ENCODE measurements at regions not wholly inside any gene's neighbourhood (a gene's known extent, or its start where the extent isn't known, plus 50 kb on each side); places are given as distances from the start of the nearest gene placed in this dataset.
"Not testable (repeated sequence)": the region's sequence is repeated elsewhere in the genome, so short reads cannot be mapped to it uniquely, and the experiment has no call there.

- H3K9me3 ChIP-seq (ENCODE audit: low read length); DNase-seq; H3K27ac Mint-ChIP-seq; H3K36me3 Mint-ChIP-seq; H3K36me3 ChIP-seq (ENCODE audit: insufficient read depth, low read length); POLR2A ChIA-PET; H3K4me3 Mint-ChIP-seq; H3K27me3 ChIP-seq (ENCODE audit: insufficient read depth, low read length, poor library complexity, severe bottlenecking); H3K27me3 Mint-ChIP-seq; H3K4me3 ChIP-seq (ENCODE audit: low read length); H3K4me1 ChIP-seq (ENCODE audit: insufficient read depth, low read length); H3K4me1 Mint-ChIP-seq; H3K27ac ChIP-seq (ENCODE audit: low read depth, low read length); CTCF ChIA-PET: not testable (repeated sequence)
- H3K9me3 Mint-ChIP-seq: peaks cover 6 to 21% (median 11%) of the 10 kb centered on the region in 5 donors
These were observed 72.7 kb upstream of the EPHA3 start for GRCh38 chr3:89034723-89035122.

- Histone ChIP-seq H3K27me3 (ENCODE audit: insufficient read depth, low read length, poor library complexity, severe bottlenecking) (no peaks in the 10 kb centered on the region), H3K27ac (ENCODE audit: low read depth, low read length) (no peak overlapping the region), H3K36me3 (ENCODE audit: insufficient read depth, low read length) (no peaks in the 10 kb centered on the region), H3K9me3 (ENCODE audit: low read length) (no peaks in the 10 kb centered on the region), H3K4me3 (ENCODE audit: low read length) (no peak overlapping the region), H3K4me1 (ENCODE audit: insufficient read depth, low read length) (no peaks in the 10 kb centered on the region)
- no peak overlapping the region for H3K27ac Mint-ChIP-seq
- no peaks in the 10 kb centered on the region for H3K27me3 Mint-ChIP-seq
- no peak for DNase-seq
- no peak overlapping the region for H3K4me3 Mint-ChIP-seq
- H3K4me1 Mint-ChIP-seq: no peaks in the 10 kb centered on the region
- CTCF ChIA-PET: no interaction called here
- H3K36me3 Mint-ChIP-seq: no peaks in the 10 kb centered on the region
- POLR2A ChIA-PET: no interaction called here
- H3K9me3 Mint-ChIP-seq: peaks cover 4 to 22% (median 20%) of the 10 kb centered on the region in 5 donors
These were observed 68.6 kb upstream of the EPHA3 start for GRCh38 chr3:89038869-89039268.

- no peaks in the 10 kb centered on the region for H3K4me1 ChIP-seq (ENCODE audit: insufficient read depth, low read length)
- no peaks in the 10 kb centered on the region for H3K27me3 ChIP-seq (ENCODE audit: insufficient read depth, low read length, poor library complexity, severe bottlenecking)
- H3K27ac Mint-ChIP-seq: no peak overlapping the region
- no peak overlapping the region for H3K4me3 ChIP-seq (ENCODE audit: low read length)
- no peak for DNase-seq
- H3K36me3 ChIP-seq (ENCODE audit: insufficient read depth, low read length): no peaks in the 10 kb centered on the region
- no peak overlapping the region for H3K27ac ChIP-seq (ENCODE audit: low read depth, low read length)
- H3K4me3 Mint-ChIP-seq: no peak overlapping the region
- H3K9me3 Mint-ChIP-seq: peaks cover 5 to 33% (median 14%) of the 10 kb centered on the region in 5 donors
- no peaks in the 10 kb centered on the region for H3K4me1 Mint-ChIP-seq
- ChIA-PET POLR2A (no interaction called here), CTCF (no interaction called here)
- H3K36me3 Mint-ChIP-seq: no peaks in the 10 kb centered on the region
- no peaks in the 10 kb centered on the region for H3K9me3 ChIP-seq (ENCODE audit: low read length)
- H3K27me3 Mint-ChIP-seq: no peaks in the 10 kb centered on the region
These were observed 65.1 kb upstream of the EPHA3 start for GRCh38 chr3:89042236-89042835.

- Histone ChIP-seq H3K36me3 (ENCODE audit: insufficient read depth, low read length) (no peaks in the 10 kb centered on the region), H3K9me3 (ENCODE audit: low read length) (no peaks in the 10 kb centered on the region), H3K27me3 (ENCODE audit: insufficient read depth, low read length, poor library complexity, severe bottlenecking) (no peaks in the 10 kb centered on the region), H3K4me1 (ENCODE audit: insufficient read depth, low read length) (no peaks in the 10 kb centered on the region), H3K27ac (ENCODE audit: low read depth, low read length) (no peak overlapping the region), H3K4me3 (ENCODE audit: low read length) (no peak overlapping the region)
- Mint-ChIP-seq H3K27ac (no peak overlapping the region), H3K9me3 (peaks cover 3 to 30% (median 14%) of the 10 kb centered on the region in 5 donors), H3K4me3 (no peak overlapping the region), H3K36me3 (no peaks in the 10 kb centered on the region), H3K27me3 (no peaks in the 10 kb centered on the region), H3K4me1 (no peaks in the 10 kb centered on the region)
- CTCF ChIA-PET: no interaction called here
- POLR2A ChIA-PET: no interaction called here
- no peak for DNase-seq
These were observed 64.0 kb upstream of the EPHA3 start for GRCh38 chr3:89043406-89043932.

- peaks cover 3 to 32% (median 19%) of the 10 kb centered on the region in 5 donors for H3K9me3 Mint-ChIP-seq
- Histone ChIP-seq H3K4me3 (ENCODE audit: low read length) (no peak overlapping the region), H3K27ac (ENCODE audit: low read depth, low read length) (no peak overlapping the region), H3K27me3 (ENCODE audit: insufficient read depth, low read length, poor library complexity, severe bottlenecking) (no peaks in the 10 kb centered on the region), H3K9me3 (ENCODE audit: low read length) (no peaks in the 10 kb centered on the region), H3K4me1 (ENCODE audit: insufficient read depth, low read length) (no peaks in the 10 kb centered on the region), H3K36me3 (ENCODE audit: insufficient read depth, low read length) (no peaks in the 10 kb centered on the region)
- H3K27me3 Mint-ChIP-seq: no peaks in the 10 kb centered on the region
- DNase-seq: no peak
- no peak overlapping the region for H3K27ac Mint-ChIP-seq
- H3K36me3 Mint-ChIP-seq: no peaks in the 10 kb centered on the region
- no peak overlapping the region for H3K4me3 Mint-ChIP-seq
- ChIA-PET CTCF (no interaction called here), POLR2A (no interaction called here)
- H3K4me1 Mint-ChIP-seq: no peaks in the 10 kb centered on the region
These were observed 60.8 kb upstream of the EPHA3 start for GRCh38 chr3:89046661-89047060.

- no peaks in the 10 kb centered on the region for H3K4me1 ChIP-seq (ENCODE audit: insufficient read depth, low read length)
- H3K9me3 ChIP-seq (ENCODE audit: low read length): no peaks in the 10 kb centered on the region
- Mint-ChIP-seq H3K4me3 (no peak overlapping the region), H3K36me3 (no peaks in the 10 kb centered on the region), H3K9me3 (peaks cover 3 to 32% (median 21%) of the 10 kb centered on the region in 5 donors), H3K27ac (no peak overlapping the region), H3K4me1 (no peaks in the 10 kb centered on the region), H3K27me3 (no peaks in the 10 kb centered on the region)
- H3K27ac ChIP-seq (ENCODE audit: low read depth, low read length): no peak overlapping the region
- no peaks in the 10 kb centered on the region for H3K36me3 ChIP-seq (ENCODE audit: insufficient read depth, low read length)
- no peak overlapping the region for H3K4me3 ChIP-seq (ENCODE audit: low read length)
- ChIA-PET CTCF (interaction anchor here (0.6 kb wide), 1 partner anchor 10 kb away, joined by 3 read pairs; no protein-coding TSS in a partner anchor), POLR2A (no interaction called here)
- DNase-seq: no peak
- H3K27me3 ChIP-seq (ENCODE audit: insufficient read depth, low read length, poor library complexity, severe bottlenecking): no peaks in the 10 kb centered on the region
These were observed 58.3 kb upstream of the EPHA3 start for GRCh38 chr3:89049119-89049518.

GRCh38 chr3:89052386-89052785, 55.0 kb upstream of the EPHA3 start:
- no peaks in the 10 kb centered on the region for H3K27me3 Mint-ChIP-seq
- DNase-seq: no peak
- no peaks in the 10 kb centered on the region for H3K36me3 ChIP-seq (ENCODE audit: insufficient read depth, low read length)
- no peaks in the 10 kb centered on the region for H3K36me3 Mint-ChIP-seq
- H3K9me3 ChIP-seq (ENCODE audit: low read length): no peaks in the 10 kb centered on the region
- no peak overlapping the region for H3K27ac Mint-ChIP-seq
- H3K4me3 ChIP-seq (ENCODE audit: low read length): no peak overlapping the region
- ChIA-PET POLR2A (no interaction called here), CTCF (no interaction called here)
- no peak overlapping the region for H3K27ac ChIP-seq (ENCODE audit: low read depth, low read length)
- H3K9me3 Mint-ChIP-seq: peaks cover 3 to 21% (median 12%) of the 10 kb centered on the region in 5 donors
- H3K4me3 Mint-ChIP-seq: no peak overlapping the region
- H3K4me1 ChIP-seq (ENCODE audit: insufficient read depth, low read length): no peaks in the 10 kb centered on the region
- no peaks in the 10 kb centered on the region for H3K4me1 Mint-ChIP-seq
- no peaks in the 10 kb centered on the region for H3K27me3 ChIP-seq (ENCODE audit: insufficient read depth, low read length, poor library complexity, severe bottlenecking)

GRCh38 chr3:89057398-89057797, 50.0 kb upstream of the EPHA3 start:
- H3K4me1 ChIP-seq (ENCODE audit: insufficient read depth, low read length): no peaks in the 10 kb centered on the region
- no peak overlapping the region for H3K4me3 ChIP-seq (ENCODE audit: low read length)
- no peak overlapping the region for H3K27ac Mint-ChIP-seq
- H3K27ac ChIP-seq (ENCODE audit: low read depth, low read length): no peak overlapping the region
- no peaks in the 10 kb centered on the region for H3K27me3 Mint-ChIP-seq
- DNase-seq: no peak
- no peaks in the 10 kb centered on the region for H3K36me3 Mint-ChIP-seq
- ChIA-PET POLR2A (no interaction called here), CTCF (no interaction called here)
- no peaks in the 10 kb centered on the region for H3K27me3 ChIP-seq (ENCODE audit: insufficient read depth, low read length, poor library complexity, severe bottlenecking)
- no peaks in the 10 kb centered on the region for H3K9me3 ChIP-seq (ENCODE audit: low read length)
- peaks cover 6 to 29% (median 9%) of the 10 kb centered on the region in 5 donors for H3K9me3 Mint-ChIP-seq
- no peaks in the 10 kb centered on the region for H3K4me1 Mint-ChIP-seq
- H3K36me3 ChIP-seq (ENCODE audit: insufficient read depth, low read length): no peaks in the 10 kb centered on the region
- no peak overlapping the region for H3K4me3 Mint-ChIP-seq
